ENCODE measurements at regions not wholly inside any gene's neighbourhood (a gene's known extent, or its start where the extent isn't known, plus 50 kb on each side); places are given as distances from the start of the nearest gene placed in this dataset.

DNA sequence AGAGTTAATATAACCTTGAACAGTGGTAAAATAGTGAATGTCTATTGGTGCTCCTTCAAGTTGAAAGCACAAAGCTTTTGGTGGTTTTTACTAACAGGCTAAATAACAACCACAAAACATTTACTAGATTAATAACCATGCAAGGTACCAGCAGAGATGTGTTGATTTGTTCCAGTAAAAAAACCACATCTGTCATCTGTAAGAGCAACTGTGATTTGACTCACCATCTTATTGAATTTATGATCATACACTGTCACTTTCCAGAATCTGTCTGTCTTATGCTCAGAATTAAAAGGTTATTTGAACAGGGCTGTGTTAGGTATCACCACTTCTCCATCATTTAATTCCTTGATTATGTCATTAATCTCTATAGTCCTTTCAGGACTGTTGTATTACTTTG lies 107.0 kb upstream of the PTHLH start:
- TF ChIP-seq POLR2AphosphoS5 (IDR thresholded peaks at IDR 0.05; ENCODE audit: low read depth, low read length) (no peak), SPI1 (IDR thresholded peaks at IDR 0.05; ENCODE audit: low read depth, low read length) (no peak), POU2F2 (IDR thresholded peaks at IDR 0.05; ENCODE audit: low read depth, low read length) (no peak), POLR2A (IDR thresholded peaks at IDR 0.05; ENCODE audit: low read depth, low read length) (no peak), TAF1 (IDR thresholded peaks at IDR 0.05; ENCODE audit: low read depth, low read length) (no peak), PAX5 (IDR thresholded peaks at IDR 0.05; ENCODE audit: insufficient read depth, low read length, severe bottlenecking) (no peak)
